Activated T-cell treated with anti-CD3 and anti-CD28 coated beads, Interleukin-2, amount 50 U/mL, for 4 hours (primary cell): ENCODE measurements at regions not wholly inside any gene's neighbourhood (a gene's known extent, or its start where the extent isn't known, plus 50 kb on each side); places are given as distances from the start of the nearest gene placed in this dataset.

Experiments
- ATAC-seq, 2 donors: fragments of 200-7000 bp; cut with Tn5 transposase; one replicate each; pipeline ENCODE4 v1.10.0; 2021
- DNase-seq: peaks from one replicate; pipeline ENCODE4 v3.0.0-alpha.2; 2020
- H3K27me3 Mint-ChIP-seq: one replicate; pipeline ENCODE4 v1.8.0; 2021; ENCODE audit warnings: low read depth, mixed read lengths
- H3K36me3 Mint-ChIP-seq: one replicate; pipeline ENCODE4 v1.8.0; 2022; ENCODE audit warnings: mixed read lengths; ENCODE audit not compliant: insufficient read depth
- H3K4me1 Mint-ChIP-seq: one replicate; pipeline ENCODE4 v1.8.0; 2021; ENCODE audit warnings: low read depth, mixed read lengths
- H3K4me3 Mint-ChIP-seq: one replicate; pipeline ENCODE4 v1.8.0; 2021; ENCODE audit warnings: mild to moderate bottlenecking, moderate library complexity, mixed read lengths
- H3K9me3 Mint-ChIP-seq: one replicate; pipeline ENCODE4 v1.8.0; 2021; ENCODE audit warnings: mixed read lengths

DNA sequence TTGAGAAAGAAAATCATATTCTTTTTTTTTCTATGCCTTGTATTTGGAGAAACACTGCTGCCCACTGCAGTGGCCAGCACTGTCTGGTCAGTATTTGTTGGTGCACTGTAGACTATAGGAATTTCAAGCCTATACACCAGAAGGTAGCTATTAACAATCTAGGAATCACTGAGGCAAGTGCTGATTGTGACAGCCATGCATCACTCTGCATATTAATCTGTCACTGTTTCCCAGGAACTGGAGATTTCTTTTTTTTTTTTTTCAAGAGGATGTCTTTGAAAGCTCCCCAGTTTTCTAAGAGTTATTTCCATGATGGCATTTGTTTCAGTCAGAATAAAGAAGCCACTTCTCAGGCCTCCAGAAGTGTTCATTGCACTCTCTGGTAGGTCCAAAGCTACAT lies 737.8 kb upstream of the PTBP2 start:
- ATAC-seq (no peak), DNase-seq (no peak)
- H3K27me3 Mint-ChIP-seq: no peaks in the 10 kb centered on the region
- no peaks in the 10 kb centered on the region for H3K9me3 Mint-ChIP-seq
- no peaks in the 10 kb centered on the region for H3K36me3 Mint-ChIP-seq
- no peaks in the 10 kb centered on the region for H3K4me1 Mint-ChIP-seq
- H3K4me3 Mint-ChIP-seq: no peak overlapping the region

DNA sequence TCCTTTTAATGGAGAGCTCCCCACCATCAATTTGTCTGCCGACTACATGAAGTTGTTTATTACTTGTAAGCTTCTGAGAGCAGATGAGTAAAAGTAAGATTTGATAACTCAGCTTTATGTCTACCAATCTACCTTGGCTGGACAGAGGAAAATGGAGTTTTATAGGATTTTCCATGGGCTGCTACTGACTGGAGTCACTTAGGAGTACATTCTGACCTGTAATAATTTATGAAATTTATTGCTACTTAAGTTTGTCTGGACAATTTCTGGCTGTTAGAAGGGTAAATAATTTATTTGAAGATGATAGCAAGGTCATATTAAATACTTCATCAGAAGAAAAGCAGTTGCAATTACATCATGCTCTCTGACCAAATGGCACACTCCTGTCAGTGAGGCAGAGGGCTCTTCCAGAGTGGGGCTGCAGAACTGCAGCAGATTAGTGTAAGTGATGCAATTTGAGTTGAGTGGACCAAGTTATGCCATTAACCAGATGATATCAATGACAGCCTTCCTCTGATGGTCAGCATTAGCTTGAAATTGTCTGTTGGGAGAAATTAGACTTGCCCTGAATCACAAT lies 736.7 kb upstream of the PTBP2 start:
- DNase-seq: no peak
- H3K36me3 Mint-ChIP-seq: no peaks in the 10 kb centered on the region
- H3K4me1 Mint-ChIP-seq: no peaks in the 10 kb centered on the region
- ATAC-seq: no peak
- H3K4me3 Mint-ChIP-seq: no peak overlapping the region
- no peaks in the 10 kb centered on the region for H3K27me3 Mint-ChIP-seq
- no peaks in the 10 kb centered on the region for H3K9me3 Mint-ChIP-seq

DNA sequence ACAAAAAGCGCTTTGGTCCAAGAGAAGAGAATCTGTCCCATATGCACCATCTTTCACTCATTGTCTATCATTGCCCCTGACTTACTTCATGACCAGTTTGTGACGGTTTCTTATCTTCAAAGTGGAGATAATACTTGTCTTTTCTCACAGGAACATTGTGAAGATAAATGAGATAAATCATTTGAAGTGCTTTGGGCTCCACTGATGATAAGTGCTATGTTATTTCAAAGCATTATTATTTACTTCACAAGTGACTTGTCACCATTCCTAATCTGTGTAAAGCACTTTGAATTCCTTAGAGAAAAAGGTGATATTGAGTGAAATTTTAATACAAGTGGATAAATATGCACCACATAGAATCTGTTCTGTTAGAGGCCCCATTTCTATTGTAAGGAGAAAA lies 731.6 kb upstream of the PTBP2 start:
- DNase-seq (no peak), ATAC-seq (no peak)
- Mint-ChIP-seq H3K4me1 (no peaks in the 10 kb centered on the region), H3K36me3 (no peaks in the 10 kb centered on the region), H3K4me3 (no peak overlapping the region), H3K27me3 (no peaks in the 10 kb centered on the region), H3K9me3 (peaks cover 6% of the 10 kb centered on the region)

DNA sequence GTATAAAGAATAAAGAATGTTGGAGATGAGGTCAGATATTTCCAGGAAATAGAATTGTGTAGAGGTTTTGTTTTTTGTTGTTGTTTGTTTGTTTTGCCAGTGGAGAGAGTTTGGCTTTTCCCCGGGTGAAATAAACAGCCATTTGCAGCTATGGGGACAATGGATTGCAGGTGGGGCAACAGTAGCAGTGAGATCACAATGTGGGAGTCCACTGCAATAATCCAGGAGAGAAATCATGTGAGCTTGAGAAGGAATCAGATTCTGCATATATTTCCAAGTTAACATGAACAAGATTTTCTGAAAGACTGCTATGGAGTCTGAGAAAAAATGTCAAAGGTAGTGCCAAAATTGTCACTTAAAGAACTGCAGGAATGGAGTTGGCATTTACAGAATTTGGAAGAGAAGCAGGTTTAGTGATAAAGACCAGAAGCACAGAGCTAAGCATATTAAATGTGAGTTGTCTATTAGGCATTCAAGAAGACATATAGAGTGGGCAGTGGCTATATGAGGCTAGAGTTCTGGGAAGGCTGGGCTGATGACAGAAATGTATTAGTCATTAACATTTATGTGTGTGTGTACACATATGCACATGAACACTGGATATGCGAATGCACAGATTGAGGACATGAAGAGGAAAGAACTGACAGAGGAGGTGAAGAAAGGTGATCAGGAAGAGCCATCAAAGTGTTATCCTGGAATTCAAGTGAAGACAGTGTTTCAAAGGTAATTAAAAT lies 729.6 kb upstream of the PTBP2 start:
- DNase-seq: no peak
- no peaks in the 10 kb centered on the region for H3K4me1 Mint-ChIP-seq
- no peaks in the 10 kb centered on the region for H3K36me3 Mint-ChIP-seq
- H3K9me3 Mint-ChIP-seq: peaks cover 6% of the 10 kb centered on the region
- no peaks in the 10 kb centered on the region for H3K27me3 Mint-ChIP-seq
- ATAC-seq: no peak
- H3K4me3 Mint-ChIP-seq: no peak overlapping the region

DNA sequence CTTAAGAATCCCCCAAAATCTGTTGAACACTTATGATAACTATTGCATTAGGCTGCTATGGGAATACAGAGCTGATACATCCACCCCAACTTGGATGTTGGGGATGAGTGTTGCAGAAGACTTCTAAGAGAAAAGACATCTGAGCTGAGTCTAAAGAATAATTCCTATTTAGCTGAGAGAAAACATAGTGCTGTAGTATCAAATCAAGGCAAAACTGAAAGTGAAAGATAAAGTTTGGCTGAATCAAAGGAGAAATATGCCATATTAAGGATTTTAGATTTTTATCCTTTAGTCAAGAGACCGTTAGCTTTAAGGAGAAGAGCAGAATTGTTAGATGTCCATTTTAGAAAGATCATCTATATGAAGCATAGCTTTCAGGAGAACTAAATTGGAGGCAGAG lies 726.9 kb upstream of the PTBP2 start:
- DNase-seq (no peak), ATAC-seq (no peak)
- Mint-ChIP-seq H3K4me1 (no peaks in the 10 kb centered on the region), H3K27me3 (no peaks in the 10 kb centered on the region), H3K36me3 (no peaks in the 10 kb centered on the region), H3K9me3 (peaks cover 9% of the 10 kb centered on the region), H3K4me3 (no peak overlapping the region)

DNA sequence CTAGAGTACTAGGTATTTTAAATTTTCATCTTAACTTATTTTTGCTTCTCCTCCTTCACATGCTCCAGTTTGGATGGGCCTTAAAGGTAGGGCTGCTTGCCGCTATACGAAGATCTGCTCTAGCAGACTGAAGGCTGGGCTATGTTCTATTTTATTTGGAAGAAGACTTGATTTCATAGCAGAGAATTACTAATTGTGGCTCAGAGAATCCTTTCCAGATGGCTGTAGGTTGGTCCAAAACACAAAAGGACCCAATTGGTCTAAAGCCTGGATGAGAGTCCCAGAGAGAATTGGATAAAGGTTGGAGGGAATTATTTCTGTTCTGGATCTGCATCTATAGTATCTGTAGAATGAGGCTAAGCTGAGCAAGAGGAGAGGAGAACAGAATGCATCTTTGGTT lies 719.4 kb upstream of the PTBP2 start:
- no peak overlapping the region for H3K4me3 Mint-ChIP-seq
- no peaks in the 10 kb centered on the region for H3K36me3 Mint-ChIP-seq
- no peaks in the 10 kb centered on the region for H3K4me1 Mint-ChIP-seq

DNA sequence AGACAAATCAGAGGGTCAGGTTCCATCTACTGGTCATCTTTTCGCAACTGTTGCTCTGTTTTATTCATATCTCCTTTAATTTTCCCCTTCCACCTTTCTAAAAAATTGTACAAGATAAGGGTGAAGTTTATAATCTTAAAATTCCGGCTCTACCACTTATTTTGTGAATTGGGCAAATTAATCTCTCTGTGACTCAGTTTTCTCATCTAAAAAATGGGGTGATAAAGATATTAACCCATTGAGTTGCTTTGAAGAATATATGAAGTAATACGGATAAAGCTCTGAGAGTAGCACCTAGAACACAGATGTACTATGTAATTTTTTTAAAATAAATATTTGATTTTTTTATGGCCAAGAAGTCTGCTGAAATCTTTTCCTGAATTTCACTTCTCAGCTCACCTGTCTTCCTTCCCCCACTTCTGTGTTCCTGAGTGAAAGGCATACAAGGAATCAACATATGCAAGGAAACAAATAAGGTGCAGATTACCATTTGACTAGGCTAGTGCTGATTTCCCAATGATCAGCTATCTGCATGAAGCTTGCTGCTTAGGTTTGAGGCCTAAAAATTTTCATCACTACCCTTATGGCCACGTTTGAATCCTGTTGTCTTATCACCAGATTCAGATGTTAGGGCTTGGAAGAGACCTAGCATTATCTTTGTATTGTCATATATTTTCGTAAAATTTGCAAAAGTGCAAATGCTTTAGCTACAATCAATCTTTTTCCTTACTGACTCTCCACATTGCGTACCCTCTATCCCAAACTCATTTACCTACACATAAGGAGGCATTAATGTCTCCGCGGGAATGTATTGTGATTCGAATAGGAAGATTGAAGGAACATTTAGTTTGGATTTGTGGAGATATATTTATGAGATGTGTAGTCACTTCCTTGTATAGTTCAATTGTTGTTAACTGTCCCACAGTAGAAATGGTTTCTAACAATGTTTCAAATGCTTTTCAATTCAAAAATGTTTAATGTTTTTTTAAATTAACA lies 718.3 kb upstream of the PTBP2 start:
- no peaks in the 10 kb centered on the region for H3K4me1 Mint-ChIP-seq
- ATAC-seq (no peak), DNase-seq (no peak)
- no peak overlapping the region for H3K4me3 Mint-ChIP-seq
- no peaks in the 10 kb centered on the region for H3K36me3 Mint-ChIP-seq
- H3K9me3 Mint-ChIP-seq: peaks cover 6% of the 10 kb centered on the region
- no peaks in the 10 kb centered on the region for H3K27me3 Mint-ChIP-seq

More for the DNA sequence above, 719.4 kb upstream of the PTBP2 start:
- no peaks in the 10 kb centered on the region for H3K27me3 Mint-ChIP-seq
- peaks cover 6% of the 10 kb centered on the region for H3K9me3 Mint-ChIP-seq
- ATAC-seq (no peak), DNase-seq (no peak)

DNA sequence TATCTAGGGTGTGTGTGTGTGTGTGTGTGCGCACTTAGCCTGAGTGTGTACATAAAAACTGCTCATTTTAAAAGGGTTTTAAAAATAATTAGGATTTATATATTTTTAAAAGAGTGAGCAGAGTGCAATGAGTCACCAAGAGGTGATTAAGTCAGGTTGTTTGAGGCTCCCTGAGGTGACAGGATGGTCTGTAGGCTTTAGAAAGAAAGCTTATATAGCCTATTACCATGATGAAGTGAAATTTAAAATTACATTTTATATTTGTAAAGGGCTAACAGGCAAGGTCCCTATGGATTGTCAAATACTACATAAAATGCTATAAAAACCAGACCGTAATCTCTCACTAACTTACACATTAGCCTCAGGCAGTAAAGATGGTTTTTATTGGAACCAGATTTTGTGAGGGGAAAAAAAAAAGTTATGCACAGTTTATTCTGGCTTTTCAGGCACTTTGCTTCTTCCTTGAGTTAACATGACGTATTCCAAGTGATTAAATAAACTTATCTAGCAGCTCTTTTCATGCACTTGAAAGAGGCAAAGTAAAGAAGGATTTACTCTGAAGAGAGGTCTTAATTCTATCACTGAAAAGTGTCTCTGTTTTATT lies 711.7 kb upstream of the PTBP2 start:
- no peak overlapping the region for H3K4me3 Mint-ChIP-seq
- ATAC-seq (no peak), DNase-seq (no peak)
- H3K27me3 Mint-ChIP-seq: no peaks in the 10 kb centered on the region
- H3K4me1 Mint-ChIP-seq: no peaks in the 10 kb centered on the region
- no peaks in the 10 kb centered on the region for H3K36me3 Mint-ChIP-seq
- H3K9me3 Mint-ChIP-seq: peaks cover 8% of the 10 kb centered on the region

DNA sequence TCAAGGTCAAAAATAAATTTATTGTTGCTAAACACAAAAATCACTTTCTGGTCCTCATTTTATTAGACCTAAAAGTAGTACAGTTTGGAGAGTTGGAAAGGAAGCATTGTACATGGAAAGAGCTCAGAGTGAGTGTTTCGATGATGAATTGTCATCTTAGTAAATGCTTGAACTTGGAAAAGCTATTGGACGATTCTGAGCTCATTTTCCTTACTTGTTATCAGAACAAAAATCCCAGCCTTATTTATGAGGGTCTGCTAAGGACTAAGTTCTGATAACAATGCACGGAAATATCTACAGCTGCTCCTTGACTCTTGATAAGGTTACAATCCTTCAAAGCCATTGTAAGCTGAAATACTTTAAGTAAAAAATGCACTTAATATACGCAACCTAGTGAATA lies 710.0 kb upstream of the PTBP2 start:
- no peaks in the 10 kb centered on the region for H3K36me3 Mint-ChIP-seq
- H3K4me3 Mint-ChIP-seq: no peak overlapping the region
- peaks cover 4% of the 10 kb centered on the region for H3K9me3 Mint-ChIP-seq
- ATAC-seq (no peak), DNase-seq (no peak)
- H3K27me3 Mint-ChIP-seq: no peaks in the 10 kb centered on the region
- H3K4me1 Mint-ChIP-seq: no peaks in the 10 kb centered on the region

DNA sequence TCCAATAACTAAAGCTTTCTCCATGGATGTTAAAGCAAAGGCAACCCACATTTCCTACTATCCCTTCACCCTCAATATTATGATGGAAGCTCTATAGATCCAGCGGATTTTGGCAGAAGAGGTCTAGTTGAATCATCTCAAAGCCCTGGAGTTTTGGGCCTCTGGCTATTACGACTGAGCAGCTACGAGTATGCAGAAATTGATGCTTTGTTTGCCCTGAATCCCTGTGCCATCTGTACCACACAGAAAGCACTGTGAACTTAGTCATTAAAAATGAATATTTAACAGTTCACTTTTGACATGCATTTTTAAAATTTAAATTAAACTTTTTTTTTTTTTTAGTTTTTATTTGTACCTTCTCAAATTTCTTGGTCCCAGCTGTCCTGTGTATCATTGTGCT lies 705.4 kb upstream of the PTBP2 start:
- ATAC-seq (no peak), DNase-seq (no peak)
- Mint-ChIP-seq H3K4me3 (no peak overlapping the region), H3K27me3 (no peaks in the 10 kb centered on the region), H3K36me3 (no peaks in the 10 kb centered on the region), H3K9me3 (peaks cover 9% of the 10 kb centered on the region), H3K4me1 (no peaks in the 10 kb centered on the region)

DNA sequence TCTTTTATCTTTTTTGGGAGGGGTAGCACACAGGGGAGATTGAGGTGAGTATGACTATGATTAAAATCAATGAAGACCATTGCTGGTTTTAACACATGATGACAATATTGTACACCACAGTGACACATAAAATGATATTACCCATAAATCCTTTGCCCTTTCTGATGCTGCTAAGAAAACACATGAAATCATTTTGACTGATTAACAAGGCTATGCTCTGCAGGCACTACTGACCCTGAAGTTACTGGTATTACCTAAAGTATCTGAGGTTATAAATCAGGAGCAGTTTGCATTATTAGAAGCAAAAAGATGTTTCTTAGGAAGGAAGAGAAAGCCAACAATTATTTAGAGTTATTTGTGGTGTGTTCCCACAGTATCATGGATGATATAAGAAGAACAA lies 701.2 kb upstream of the PTBP2 start:
- Mint-ChIP-seq H3K27me3 (no peaks in the 10 kb centered on the region), H3K36me3 (no peaks in the 10 kb centered on the region), H3K4me3 (no peak overlapping the region), H3K9me3 (peaks cover 8% of the 10 kb centered on the region), H3K4me1 (no peaks in the 10 kb centered on the region)
- no peak for ATAC-seq
- no peak for DNase-seq

DNA sequence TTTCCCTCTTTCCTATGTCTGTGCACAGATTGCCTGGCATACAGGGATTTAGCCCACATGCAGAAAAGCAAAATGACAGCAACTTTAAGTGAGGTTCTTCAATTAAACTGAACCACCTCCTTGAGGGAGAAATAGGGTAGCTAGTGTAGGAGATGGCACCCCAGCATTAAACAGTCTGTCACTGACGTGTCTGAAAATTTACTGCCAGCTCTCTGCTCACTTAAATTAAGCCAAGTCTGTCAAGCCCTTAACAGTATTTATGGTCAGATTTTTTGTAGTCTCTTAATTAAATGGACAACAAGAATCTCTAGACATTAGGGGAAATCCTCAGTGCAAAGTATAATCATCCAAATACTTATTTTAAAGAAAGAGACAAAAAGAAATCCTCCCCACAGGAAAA lies 696.5 kb upstream of the PTBP2 start:
- ATAC-seq (no peak), DNase-seq (no peak)
- H3K9me3 Mint-ChIP-seq: peaks cover 3% of the 10 kb centered on the region
- no peak overlapping the region for H3K4me3 Mint-ChIP-seq
- H3K27me3 Mint-ChIP-seq: no peaks in the 10 kb centered on the region
- no peaks in the 10 kb centered on the region for H3K4me1 Mint-ChIP-seq
- H3K36me3 Mint-ChIP-seq: no peaks in the 10 kb centered on the region

DNA sequence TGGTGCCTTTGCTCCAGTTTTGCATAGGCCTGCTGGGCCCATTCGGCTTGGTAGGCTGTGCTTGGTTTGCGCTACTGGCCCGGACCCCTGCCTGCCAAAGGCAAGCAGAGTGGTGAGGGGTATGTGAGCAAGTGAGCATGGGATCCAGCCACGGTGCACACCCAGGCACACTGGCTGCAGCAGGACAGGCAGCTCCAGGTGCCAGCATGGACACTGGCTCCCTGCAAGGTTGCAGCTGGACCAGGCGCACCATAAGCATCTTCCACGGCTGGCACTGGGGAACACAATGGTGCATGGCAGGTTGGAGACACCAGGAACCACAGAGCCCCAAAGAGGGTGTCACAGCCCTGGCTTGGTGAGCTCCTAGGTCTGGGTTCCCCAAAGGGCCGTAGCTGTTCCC lies 693.5 kb upstream of the PTBP2 start:
- Mint-ChIP-seq H3K4me1 (no peaks in the 10 kb centered on the region), H3K27me3 (no peaks in the 10 kb centered on the region), H3K9me3 (peaks cover 3% of the 10 kb centered on the region)

DNA sequence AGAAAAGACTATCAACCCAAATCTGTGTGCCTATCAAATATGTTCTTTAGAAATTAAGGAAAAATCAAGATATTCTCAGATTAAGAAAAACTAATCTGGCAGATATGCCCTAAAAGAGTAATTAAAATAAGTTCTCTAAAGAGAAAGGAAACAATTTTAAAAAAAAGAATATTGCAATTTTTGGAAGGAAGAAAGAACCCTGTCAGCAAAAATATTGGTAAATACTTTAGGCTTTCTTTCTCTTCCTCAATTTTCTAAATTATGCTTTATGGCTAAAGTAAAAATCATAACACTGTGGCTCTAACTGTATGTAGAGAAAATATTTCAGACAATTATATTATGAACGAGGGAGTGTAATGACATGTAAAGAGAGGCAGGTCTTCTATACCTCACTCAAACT lies 691.3 kb upstream of the PTBP2 start:
- H3K4me3 Mint-ChIP-seq: no peak overlapping the region
- H3K36me3 Mint-ChIP-seq: no peaks in the 10 kb centered on the region
- DNase-seq (no peak), ATAC-seq (no peak)
- H3K9me3 Mint-ChIP-seq: peaks cover 3% of the 10 kb centered on the region
- no peaks in the 10 kb centered on the region for H3K4me1 Mint-ChIP-seq
- H3K27me3 Mint-ChIP-seq: no peaks in the 10 kb centered on the region

More for the DNA sequence above, 693.5 kb upstream of the PTBP2 start:
- no peak for ATAC-seq
- no peak for DNase-seq
- H3K36me3 Mint-ChIP-seq: no peaks in the 10 kb centered on the region
- no peak overlapping the region for H3K4me3 Mint-ChIP-seq
